ENCODE measurements at regions not wholly inside any gene's neighbourhood (a gene's known extent, or its start where the extent isn't known, plus 50 kb on each side); places are given as distances from the start of the nearest gene placed in this dataset.

DNA sequence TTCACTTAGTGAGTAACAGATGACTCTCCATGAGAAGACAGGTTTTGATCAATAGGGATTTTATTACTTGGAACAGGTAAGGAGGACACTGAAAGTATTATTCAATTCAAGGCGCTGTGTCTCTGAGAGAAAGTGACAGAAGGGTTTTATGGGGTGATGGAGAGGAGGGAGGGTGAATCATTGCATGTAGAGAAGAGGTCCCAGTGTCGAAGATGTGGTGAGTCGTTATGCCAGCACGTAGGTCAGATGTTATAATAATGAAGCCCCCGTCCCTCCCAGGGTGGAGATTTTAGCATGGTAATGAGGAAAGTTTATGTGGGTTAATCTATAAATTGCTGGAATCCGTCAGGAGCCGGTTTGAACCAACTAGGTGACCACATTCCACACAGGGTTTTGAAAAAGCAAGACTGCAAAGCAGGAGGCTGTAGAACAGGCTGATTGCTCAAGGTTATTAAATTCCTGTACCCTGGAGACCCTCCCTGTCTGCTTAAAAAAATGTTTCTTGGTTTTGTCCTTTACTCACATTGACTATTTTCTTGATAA lies 586.4 kb upstream of the TMPRSS15 start:
- no peaks in the 10 kb centered on the region for H3K27me3 Mint-ChIP-seq (ENCODE audit: insufficient read depth)
- no peaks in the 10 kb centered on the region for H3K4me1 Mint-ChIP-seq (ENCODE audit: low read depth)
- H3K9me3 Mint-ChIP-seq = peaks cover 48% of the 10 kb centered on the region
- H3K27ac Mint-ChIP-seq = no peak overlapping the region
- DNase-seq = no peak
- no peak overlapping the region for H3K4me3 Mint-ChIP-seq
- TF ChIP-seq, protein P1, sequence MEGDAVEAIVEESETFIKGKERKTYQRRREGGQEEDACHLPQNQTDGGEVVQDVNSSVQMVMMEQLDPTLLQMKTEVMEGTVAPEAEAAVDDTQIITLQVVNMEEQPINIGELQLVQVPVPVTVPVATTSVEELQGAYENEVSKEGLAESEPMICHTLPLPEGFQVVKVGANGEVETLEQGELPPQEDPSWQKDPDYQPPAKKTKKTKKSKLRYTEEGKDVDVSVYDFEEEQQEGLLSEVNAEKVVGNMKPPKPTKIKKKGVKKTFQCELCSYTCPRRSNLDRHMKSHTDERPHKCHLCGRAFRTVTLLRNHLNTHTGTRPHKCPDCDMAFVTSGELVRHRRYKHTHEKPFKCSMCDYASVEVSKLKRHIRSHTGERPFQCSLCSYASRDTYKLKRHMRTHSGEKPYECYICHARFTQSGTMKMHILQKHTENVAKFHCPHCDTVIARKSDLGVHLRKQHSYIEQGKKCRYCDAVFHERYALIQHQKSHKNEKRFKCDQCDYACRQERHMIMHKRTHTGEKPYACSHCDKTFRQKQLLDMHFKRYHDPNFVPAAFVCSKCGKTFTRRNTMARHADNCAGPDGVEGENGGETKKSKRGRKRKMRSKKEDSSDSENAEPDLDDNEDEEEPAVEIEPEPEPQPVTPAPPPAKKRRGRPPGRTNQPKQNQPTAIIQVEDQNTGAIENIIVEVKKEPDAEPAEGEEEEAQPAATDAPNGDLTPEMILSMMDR (IDR thresholded peaks at IDR 0.05) = no peak
- 0 out of 2 replicates have a peak, but pooled peaks cover 4% of the 10 kb centered on the region for H3K36me3 Mint-ChIP-seq (ENCODE audit: low read depth)

DNA sequence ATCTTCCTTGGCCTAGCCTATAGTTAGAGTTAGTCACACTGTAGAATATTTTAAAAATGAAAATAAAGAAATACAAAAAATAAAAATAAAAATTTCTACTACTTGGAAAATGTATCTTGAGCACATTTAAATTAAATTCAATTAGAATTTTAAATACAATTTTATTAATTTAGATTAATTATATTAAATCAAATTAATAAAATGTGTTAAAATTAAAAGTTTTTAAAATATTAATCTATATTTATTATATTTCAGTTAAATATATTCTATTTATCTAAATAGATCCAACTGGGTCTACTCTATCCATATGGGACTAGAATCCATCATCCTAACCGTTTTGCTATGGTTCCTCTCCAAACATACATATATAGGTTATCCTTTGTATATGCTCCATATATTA lies 588.3 kb upstream of the TMPRSS15 start:
- Mint-ChIP-seq H3K36me3 (ENCODE audit: low read depth) (0 out of 2 replicates have a peak, but pooled peaks cover 4% of the 10 kb centered on the region), H3K9me3 (peaks cover 52% of the 10 kb centered on the region), H3K27me3 (ENCODE audit: insufficient read depth) (no peaks in the 10 kb centered on the region), H3K27ac (no peak overlapping the region), H3K4me1 (ENCODE audit: low read depth) (no peaks in the 10 kb centered on the region), H3K4me3 (no peak overlapping the region)
- TF ChIP-seq, protein P1 (IDR thresholded peaks at IDR 0.05) = no peak
- DNase-seq = no peak

DNA sequence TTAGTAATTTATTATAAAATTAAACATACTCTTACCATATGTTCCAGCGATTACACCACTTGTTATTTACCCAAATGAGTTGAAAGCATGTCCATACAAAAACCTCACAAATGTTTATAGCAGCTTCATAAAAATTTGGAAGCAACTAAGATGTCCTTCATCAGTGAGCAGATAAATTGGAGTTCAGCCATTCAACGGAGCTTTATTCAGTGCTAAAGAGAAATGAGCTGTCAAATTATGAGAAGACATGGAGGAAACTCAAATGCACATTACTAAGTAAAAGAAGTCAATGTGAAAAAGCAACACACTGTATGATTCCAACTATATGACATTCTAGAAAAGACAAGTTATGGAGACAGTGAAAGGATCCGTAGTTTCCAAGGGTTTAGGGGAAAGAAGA lies 606.7 kb upstream of the TMPRSS15 start:
- no peaks in the 10 kb centered on the region for H3K4me1 Mint-ChIP-seq (ENCODE audit: low read depth)
- TF ChIP-seq, protein P1 (IDR thresholded peaks at IDR 0.05) = no peak
- H3K27me3 Mint-ChIP-seq (ENCODE audit: insufficient read depth) = no peaks in the 10 kb centered on the region
- H3K36me3 Mint-ChIP-seq (ENCODE audit: low read depth) = no peaks in the 10 kb centered on the region
- no peak overlapping the region for H3K4me3 Mint-ChIP-seq
- H3K9me3 Mint-ChIP-seq = peaks cover 55% of the 10 kb centered on the region
- no peak for DNase-seq
- H3K27ac Mint-ChIP-seq = no peak overlapping the region

DNA sequence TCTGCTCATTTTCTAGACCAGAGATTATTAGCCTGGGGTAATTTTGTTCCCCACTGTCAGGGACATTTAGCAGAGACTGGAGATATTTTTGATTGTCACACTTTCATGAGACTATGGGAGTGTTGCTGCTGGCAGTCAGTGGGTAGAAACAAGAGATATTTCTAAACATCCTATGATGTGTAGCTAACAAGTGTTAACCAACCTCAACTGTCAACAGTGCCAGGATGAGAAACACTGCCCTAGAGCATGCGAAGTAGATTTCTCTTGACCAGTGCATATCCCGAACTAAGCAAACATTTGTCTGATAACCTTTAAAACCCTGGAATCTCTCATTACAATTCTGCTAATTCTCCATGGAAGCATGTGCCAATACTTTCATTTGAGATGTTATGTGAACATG lies 607.4 kb upstream of the TMPRSS15 start:
- Mint-ChIP-seq H3K4me3 (no peak overlapping the region), H3K4me1 (ENCODE audit: low read depth) (no peaks in the 10 kb centered on the region), H3K9me3 (peaks cover 59% of the 10 kb centered on the region), H3K36me3 (ENCODE audit: low read depth) (no peaks in the 10 kb centered on the region), H3K27me3 (ENCODE audit: insufficient read depth) (no peaks in the 10 kb centered on the region), H3K27ac (no peak overlapping the region)
- TF ChIP-seq, protein P1 (IDR thresholded peaks at IDR 0.05) = no peak
- no peak for DNase-seq

DNA sequence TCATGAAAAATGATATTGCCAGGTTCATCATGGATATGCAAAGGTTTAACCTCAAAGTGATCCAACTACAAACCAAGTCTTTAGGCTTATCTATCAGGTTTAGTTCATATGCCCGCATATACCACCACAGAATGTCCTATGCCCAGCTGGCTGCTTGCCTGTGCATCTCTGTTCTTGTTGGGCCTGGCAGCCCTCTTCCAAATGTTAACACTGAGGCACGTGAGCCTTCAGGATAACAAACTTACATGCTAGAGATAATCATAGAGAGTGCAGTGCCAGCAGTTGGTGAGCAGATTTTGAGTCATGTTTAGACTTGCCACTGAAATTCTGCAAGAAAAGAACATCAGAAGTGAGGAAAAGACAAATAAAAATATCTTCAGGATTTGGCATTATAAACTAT lies 607.9 kb upstream of the TMPRSS15 start:
- no peak overlapping the region for H3K4me3 Mint-ChIP-seq
- H3K9me3 Mint-ChIP-seq = peaks cover 55% of the 10 kb centered on the region
- TF ChIP-seq, protein P1 (IDR thresholded peaks at IDR 0.05) = no peak
- H3K27me3 Mint-ChIP-seq (ENCODE audit: insufficient read depth) = no peaks in the 10 kb centered on the region
- H3K36me3 Mint-ChIP-seq (ENCODE audit: low read depth) = no peaks in the 10 kb centered on the region
- no peak overlapping the region for H3K27ac Mint-ChIP-seq
- H3K4me1 Mint-ChIP-seq (ENCODE audit: low read depth) = no peaks in the 10 kb centered on the region
- DNase-seq = no peak

DNA sequence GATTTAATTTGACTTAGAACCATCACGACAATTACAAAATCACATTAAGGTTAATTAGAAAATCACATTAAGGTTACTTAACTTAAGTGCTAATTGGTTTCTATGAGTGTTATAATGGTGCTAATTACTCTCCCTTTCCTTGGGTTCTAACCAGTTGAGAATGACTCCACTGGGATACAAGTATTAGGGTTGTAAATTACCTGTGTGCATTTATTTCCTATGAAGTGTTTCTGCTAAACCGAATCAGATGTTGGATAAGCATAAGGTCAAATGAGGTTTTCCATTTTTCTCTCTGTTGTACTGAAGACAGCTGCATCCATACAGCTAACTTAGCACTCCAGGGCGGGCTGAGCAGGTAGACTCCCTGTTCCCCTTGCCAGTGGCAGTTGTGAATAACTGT lies 610.3 kb upstream of the TMPRSS15 start:
- DNase-seq = no peak
- TF ChIP-seq, protein P1 (IDR thresholded peaks at IDR 0.05) = no peak
- Mint-ChIP-seq H3K4me3 (no peak overlapping the region), H3K36me3 (ENCODE audit: low read depth) (no peaks in the 10 kb centered on the region), H3K27ac (no peak overlapping the region), H3K27me3 (ENCODE audit: insufficient read depth) (no peaks in the 10 kb centered on the region), H3K9me3 (peaks cover 38% of the 10 kb centered on the region), H3K4me1 (ENCODE audit: low read depth) (no peaks in the 10 kb centered on the region)

Measured in HFFc6 (cell line).